ENCODE measurements at regions not wholly inside any gene's neighbourhood (a gene's known extent, or its start where the extent isn't known, plus 50 kb on each side); places are given as distances from the start of the nearest gene placed in this dataset.

GRCh38 chr10:125274961-125275360 is 114.6 kb upstream of the CTBP2 start:
- WGBS: 85% methylated on average over 5 of the region's 5 CpGs
- no peak for ATAC-seq

GRCh38 chr10:125273023-125273422 is 112.7 kb upstream of the CTBP2 start:
- WGBS: 86% methylated on average over 8 of the region's 8 CpGs
- intact Hi-C loops (cut with DNase I): no loop called here
- H3K27ac ChIP-seq (ENCODE audit: low read length): no peak overlapping the region
- H3K9me3 ChIP-seq (ENCODE audit: control insufficient read depth, low read length): no peaks in the 10 kb centered on the region
- H3K27me3 ChIP-seq (ENCODE audit: control insufficient read depth, insufficient read depth): no peaks in the 10 kb centered on the region
- no peak overlapping the region for H3K4me3 ChIP-seq (ENCODE audit: low read length)
- no peaks in the 10 kb centered on the region for H3K4me1 ChIP-seq (ENCODE audit: control insufficient read depth, insufficient read depth, low read length)
- no peak for ATAC-seq
- no peak for DNase-seq

More at GRCh38 chr10:125274961-125275360, 114.6 kb upstream of the CTBP2 start:
- no peaks in the 10 kb centered on the region for H3K27me3 ChIP-seq (ENCODE audit: control insufficient read depth, insufficient read depth)
- no peaks in the 10 kb centered on the region for H3K9me3 ChIP-seq (ENCODE audit: control insufficient read depth, low read length)
- intact Hi-C loops (cut with DNase I): no loop called here
- no peak overlapping the region for H3K4me3 ChIP-seq (ENCODE audit: low read length)
- DNase-seq: no peak
- no peak overlapping the region for H3K27ac ChIP-seq (ENCODE audit: low read length)
- H3K4me1 ChIP-seq (ENCODE audit: control insufficient read depth, insufficient read depth, low read length): no peaks in the 10 kb centered on the region

- no peak for DNase-seq
- Histone ChIP-seq H3K4me1 (ENCODE audit: control insufficient read depth, insufficient read depth, low read length) (no peaks in the 10 kb centered on the region), H3K27me3 (ENCODE audit: control insufficient read depth, insufficient read depth) (no peaks in the 10 kb centered on the region), H3K4me3 (ENCODE audit: low read length) (no peak overlapping the region), H3K9me3 (ENCODE audit: control insufficient read depth, low read length) (no peaks in the 10 kb centered on the region), H3K27ac (ENCODE audit: low read length) (no peak overlapping the region)
- ATAC-seq: no peak
- intact Hi-C loops (cut with DNase I): no loop called here
- WGBS: 81% methylated on average over 2 of the region's 2 CpGs
Measured at GRCh38 chr10:125269716-125270115, 109.4 kb upstream of the CTBP2 start.

DNA sequence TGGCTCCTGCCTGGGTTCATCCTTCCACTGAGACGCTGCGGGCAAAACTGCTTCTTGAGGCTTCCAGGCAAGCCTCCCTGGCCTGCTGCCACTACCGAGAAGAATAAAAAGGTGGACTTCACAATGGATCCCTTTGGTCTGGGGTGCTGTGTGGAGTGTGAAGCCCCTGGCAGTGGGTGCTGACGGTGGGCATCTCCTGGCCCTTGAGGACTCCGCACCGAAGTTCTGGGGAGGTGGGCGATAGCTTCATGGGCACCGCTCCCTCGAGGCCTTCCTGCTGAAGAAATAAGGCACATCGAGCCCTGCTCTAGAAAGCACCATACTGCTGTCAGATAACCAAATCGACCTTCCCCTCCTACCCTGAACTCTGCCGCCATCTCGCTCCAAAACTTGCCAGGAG is 106.6 kb upstream of the CTBP2 start:
- Histone ChIP-seq H3K4me1 (ENCODE audit: control insufficient read depth, insufficient read depth, low read length) (no peaks in the 10 kb centered on the region), H3K27ac (ENCODE audit: low read length) (no peak overlapping the region), H3K4me3 (ENCODE audit: low read length) (no peak overlapping the region), H3K9me3 (ENCODE audit: control insufficient read depth, low read length) (no peaks in the 10 kb centered on the region), H3K27me3 (ENCODE audit: control insufficient read depth, insufficient read depth) (no peaks in the 10 kb centered on the region)
- intact Hi-C loops (cut with DNase I): no loop called here
- no peak for DNase-seq
- WGBS: 81% methylated on average over 13 of the region's 13 CpGs
- no peak for ATAC-seq

DNA sequence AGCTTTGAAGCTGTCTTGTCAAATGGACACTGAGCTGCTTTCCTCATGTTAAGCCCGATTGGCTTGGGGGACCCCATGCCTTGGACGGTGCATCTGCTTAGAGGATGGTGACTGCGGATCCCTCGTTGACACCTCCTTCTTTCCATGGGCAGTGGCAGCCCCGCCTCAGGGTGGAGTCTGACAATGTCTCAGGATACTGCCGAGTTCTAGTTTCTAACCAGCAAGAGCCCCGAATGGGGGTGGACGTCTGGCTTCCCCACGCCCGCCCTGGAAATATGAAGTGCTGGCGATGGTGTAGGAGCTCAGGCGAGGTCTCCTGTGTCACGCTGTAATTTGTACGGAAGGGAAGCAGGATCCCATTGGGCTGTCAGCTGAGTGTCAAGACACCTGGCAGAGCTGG is 106.2 kb upstream of the CTBP2 start:
- Histone ChIP-seq H3K27ac (ENCODE audit: low read length) (no peak overlapping the region), H3K27me3 (ENCODE audit: control insufficient read depth, insufficient read depth) (no peaks in the 10 kb centered on the region), H3K4me1 (ENCODE audit: control insufficient read depth, insufficient read depth, low read length) (no peaks in the 10 kb centered on the region), H3K9me3 (ENCODE audit: control insufficient read depth, low read length) (no peaks in the 10 kb centered on the region), H3K4me3 (ENCODE audit: low read length) (no peak overlapping the region)
- DNase-seq: no peak
- ATAC-seq: no peak
- intact Hi-C loops (cut with DNase I): no loop called here
- WGBS: 74% methylated on average over 14 of the region's 14 CpGs

DNA sequence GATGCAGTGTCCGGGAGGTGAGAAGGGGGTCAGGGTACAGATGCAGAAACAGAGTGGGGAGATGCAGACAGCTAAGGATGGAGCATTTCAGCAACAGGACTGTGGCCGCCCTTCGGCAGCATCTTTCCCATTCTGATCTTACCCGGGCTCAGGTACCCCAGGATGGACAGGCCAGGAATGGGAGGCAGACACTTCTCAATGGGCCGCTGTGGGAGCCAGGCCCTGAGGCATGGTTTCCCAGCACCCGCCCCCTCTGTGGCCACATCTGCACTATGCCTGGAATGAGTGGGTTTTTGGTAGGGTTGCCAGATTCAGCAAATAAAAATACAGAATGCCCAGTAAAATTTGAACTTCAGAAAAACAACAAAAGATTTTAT is 105.2 kb upstream of the CTBP2 start:
- H3K27me3 ChIP-seq (ENCODE audit: control insufficient read depth, insufficient read depth): no peaks in the 10 kb centered on the region
- H3K27ac ChIP-seq (ENCODE audit: low read length): no peak overlapping the region
- ATAC-seq: no peak
- no peak for DNase-seq
- 84% methylated on average over 6 of the region's 6 CpGs for WGBS
- intact Hi-C loops (cut with DNase I): no loop called here
- H3K9me3 ChIP-seq (ENCODE audit: control insufficient read depth, low read length): no peaks in the 10 kb centered on the region
- H3K4me3 ChIP-seq (ENCODE audit: low read length): no peak overlapping the region
- H3K4me1 ChIP-seq (ENCODE audit: control insufficient read depth, insufficient read depth, low read length): no peaks in the 10 kb centered on the region

- intact Hi-C loops (cut with DNase I): no loop called here
- ATAC-seq: no peak
- no peaks in the 10 kb centered on the region for H3K4me1 ChIP-seq (ENCODE audit: control insufficient read depth, insufficient read depth, low read length)
- no peak for DNase-seq
- no peaks in the 10 kb centered on the region for H3K27me3 ChIP-seq (ENCODE audit: control insufficient read depth, insufficient read depth)
- no peak overlapping the region for H3K27ac ChIP-seq (ENCODE audit: low read length)
- H3K4me3 ChIP-seq (ENCODE audit: low read length): no peak overlapping the region
- whole genome bisulfite sequencing: 71% methylated on average over 13 of the region's 13 CpGs
- no peaks in the 10 kb centered on the region for H3K9me3 ChIP-seq (ENCODE audit: control insufficient read depth, low read length)
Measured at GRCh38 chr10:125264757-125265578, 104.6 kb upstream of the CTBP2 start.

GRCh38 chr10:125264091-125264490 is 103.7 kb upstream of the CTBP2 start:
- H3K27ac ChIP-seq (ENCODE audit: low read length): no peak overlapping the region
- ATAC-seq (no peak), DNase-seq (no peak)
- H3K9me3 ChIP-seq (ENCODE audit: control insufficient read depth, low read length): no peaks in the 10 kb centered on the region
- no peak overlapping the region for H3K4me3 ChIP-seq (ENCODE audit: low read length)
- H3K27me3 ChIP-seq (ENCODE audit: control insufficient read depth, insufficient read depth): no peaks in the 10 kb centered on the region
- 92% methylated on average over 1 of the region's 1 CpG for WGBS
- intact Hi-C loops (cut with DNase I): no loop called here
- H3K4me1 ChIP-seq (ENCODE audit: control insufficient read depth, insufficient read depth, low read length): no peaks in the 10 kb centered on the region

DNA sequence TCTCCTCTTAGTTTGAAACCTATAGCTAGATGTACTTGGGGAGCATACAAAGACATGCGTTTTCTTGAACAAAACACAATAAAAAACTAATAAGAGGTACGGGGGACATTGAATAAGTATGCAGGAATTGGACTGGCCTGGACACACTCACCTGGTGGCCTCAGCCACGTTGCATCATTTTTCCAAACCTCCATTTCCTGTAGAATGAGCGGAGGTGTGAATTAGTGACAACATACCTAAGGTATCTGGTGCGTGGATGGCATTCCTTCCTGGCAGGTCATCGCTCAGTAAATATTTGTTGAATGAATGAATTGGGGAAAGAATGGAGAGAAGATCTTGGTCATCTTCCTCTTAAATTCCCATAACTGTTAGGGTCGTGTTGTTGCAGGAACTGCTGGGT is 103.2 kb upstream of the CTBP2 start:
- H3K4me1 ChIP-seq (ENCODE audit: control insufficient read depth, insufficient read depth, low read length): no peaks in the 10 kb centered on the region
- no peak overlapping the region for H3K4me3 ChIP-seq (ENCODE audit: low read length)
- no peak overlapping the region for H3K27ac ChIP-seq (ENCODE audit: low read length)
- 74% methylated on average over 7 of the region's 7 CpGs for WGBS
- H3K27me3 ChIP-seq (ENCODE audit: control insufficient read depth, insufficient read depth): no peaks in the 10 kb centered on the region
- intact Hi-C loops (cut with DNase I): no loop called here
- ATAC-seq: no peak
- DNase-seq: no peak
- no peaks in the 10 kb centered on the region for H3K9me3 ChIP-seq (ENCODE audit: control insufficient read depth, low read length)

- WGBS: 77% methylated on average over 6 of the region's 6 CpGs
- intact Hi-C loops (cut with DNase I): no loop called here
- no peaks in the 10 kb centered on the region for H3K27me3 ChIP-seq (ENCODE audit: control insufficient read depth, insufficient read depth)
- no peak for ATAC-seq
- H3K27ac ChIP-seq (ENCODE audit: low read length): no peak overlapping the region
- no peak overlapping the region for H3K4me3 ChIP-seq (ENCODE audit: low read length)
- H3K9me3 ChIP-seq (ENCODE audit: control insufficient read depth, low read length): no peaks in the 10 kb centered on the region
- H3K4me1 ChIP-seq (ENCODE audit: control insufficient read depth, insufficient read depth, low read length): no peaks in the 10 kb centered on the region
- DNase-seq: no peak
Measured at GRCh38 chr10:125262920-125263319, 102.6 kb upstream of the CTBP2 start.

- 85% methylated on average over 6 of the region's 6 CpGs for WGBS
- no peak overlapping the region for H3K4me3 ChIP-seq (ENCODE audit: low read length)
- DNase-seq (no peak), ATAC-seq (no peak)
- H3K9me3 ChIP-seq (ENCODE audit: control insufficient read depth, low read length): no peaks in the 10 kb centered on the region
- no peak overlapping the region for H3K27ac ChIP-seq (ENCODE audit: low read length)
- intact Hi-C loops (cut with DNase I): no loop called here
- no peaks in the 10 kb centered on the region for H3K4me1 ChIP-seq (ENCODE audit: control insufficient read depth, insufficient read depth, low read length)
- H3K27me3 ChIP-seq (ENCODE audit: control insufficient read depth, insufficient read depth): no peaks in the 10 kb centered on the region
Measured at GRCh38 chr10:125262409-125262808, 102.0 kb upstream of the CTBP2 start.

Measured in right cardiac atrium (tissue), 5 donors.